Activated naive CD4-positive, alpha-beta T cell treated with anti-CD3 and anti-CD28 coated beads for 36 hours (primary cell): ENCODE measurements at regions not wholly inside any gene's neighbourhood (a gene's known extent, or its start where the extent isn't known, plus 50 kb on each side); places are given as distances from the start of the nearest gene placed in this dataset.

Source experiments
- CTCF ChIA-PET: fragments of 350-600 bp; sonication (Branson Sonifier 250); formaldehyde crosslinking; loops from one replicate; lab custom pipeline; 2021; ENCODE audit warnings: antibody characterized with exemption; lab: Charles Lee
- DNase-seq: peaks from one replicate; pipeline ENCODE4 v3.0.0-alpha.2; 2020
- H3K27ac Mint-ChIP-seq: one replicate; pipeline ENCODE4 v1.8.0; 2021; ENCODE audit warnings: mild to moderate bottlenecking, mixed read lengths
- H3K27me3 Mint-ChIP-seq: one replicate; pipeline ENCODE4 v1.8.0; 2021; ENCODE audit warnings: low read depth, mixed read lengths
- H3K36me3 Mint-ChIP-seq: one replicate; pipeline ENCODE4 v1.8.0; 2021; ENCODE audit warnings: low read depth, mixed read lengths
- H3K4me1 Mint-ChIP-seq: one replicate; pipeline ENCODE4 v1.8.0; 2021; ENCODE audit warnings: low read depth, mixed read lengths
- H3K4me3 Mint-ChIP-seq: one replicate; pipeline ENCODE4 v1.8.0; 2021; ENCODE audit warnings: mild to moderate bottlenecking, moderate library complexity, mixed read lengths
- H3K9me3 Mint-ChIP-seq: one replicate; pipeline ENCODE4 v1.8.0; 2021; ENCODE audit warnings: mixed read lengths
- intact Hi-C: fragments of 100-400 bp; cut with micrococcal nuclease; formaldehyde crosslinking; loops from one replicate; pipeline ENCODE4 v1.15.1; 2023

DNA sequence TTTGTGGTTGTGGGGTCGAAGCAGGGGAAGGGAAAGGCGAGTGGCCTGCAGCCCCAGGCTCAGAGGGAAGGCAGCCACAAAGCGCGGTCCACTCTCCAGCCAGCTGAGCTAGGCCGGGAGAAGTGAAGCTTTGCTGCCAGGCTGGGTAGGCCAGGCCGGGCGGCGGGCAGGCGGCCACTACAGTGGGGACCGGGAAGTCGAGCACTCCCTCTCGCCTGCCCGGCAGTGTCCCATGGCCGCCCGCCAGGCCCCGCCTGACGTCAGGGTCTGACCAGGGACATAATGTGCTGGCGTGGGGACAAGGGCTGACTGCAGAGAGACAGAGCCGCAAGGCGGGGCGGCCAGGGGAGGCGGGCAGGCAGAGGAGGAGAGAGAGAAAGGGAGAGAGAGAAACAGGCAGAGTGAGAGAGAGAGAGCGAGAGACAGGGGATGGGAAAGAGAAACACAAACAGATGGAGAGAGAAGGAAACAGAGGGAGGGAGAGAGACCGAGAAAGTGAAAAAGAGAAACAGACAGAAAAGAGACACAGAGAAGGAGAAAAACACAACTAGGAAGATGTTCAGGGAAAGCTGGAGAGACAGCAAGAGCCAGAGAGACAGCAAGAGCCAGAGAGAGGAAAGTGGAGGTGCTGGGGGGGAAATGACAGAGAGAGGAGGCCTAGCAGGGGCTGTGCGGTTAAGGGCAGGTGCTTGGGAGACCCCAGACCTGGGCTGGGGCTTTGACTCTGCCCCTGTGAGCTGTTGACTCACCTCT is 94.5 kb upstream of the PTPN1 start:
- Mint-ChIP-seq H3K4me3 (no peak overlapping the region), H3K9me3 (no peaks in the 10 kb centered on the region), H3K36me3 (no peaks in the 10 kb centered on the region), H3K27ac (no peak overlapping the region), H3K27me3 (no peaks in the 10 kb centered on the region), H3K4me1 (no peaks in the 10 kb centered on the region)
- CTCF ChIA-PET, result no interaction called here
- no peak for DNase-seq
- intact Hi-C loops, result no loop called here

DNA sequence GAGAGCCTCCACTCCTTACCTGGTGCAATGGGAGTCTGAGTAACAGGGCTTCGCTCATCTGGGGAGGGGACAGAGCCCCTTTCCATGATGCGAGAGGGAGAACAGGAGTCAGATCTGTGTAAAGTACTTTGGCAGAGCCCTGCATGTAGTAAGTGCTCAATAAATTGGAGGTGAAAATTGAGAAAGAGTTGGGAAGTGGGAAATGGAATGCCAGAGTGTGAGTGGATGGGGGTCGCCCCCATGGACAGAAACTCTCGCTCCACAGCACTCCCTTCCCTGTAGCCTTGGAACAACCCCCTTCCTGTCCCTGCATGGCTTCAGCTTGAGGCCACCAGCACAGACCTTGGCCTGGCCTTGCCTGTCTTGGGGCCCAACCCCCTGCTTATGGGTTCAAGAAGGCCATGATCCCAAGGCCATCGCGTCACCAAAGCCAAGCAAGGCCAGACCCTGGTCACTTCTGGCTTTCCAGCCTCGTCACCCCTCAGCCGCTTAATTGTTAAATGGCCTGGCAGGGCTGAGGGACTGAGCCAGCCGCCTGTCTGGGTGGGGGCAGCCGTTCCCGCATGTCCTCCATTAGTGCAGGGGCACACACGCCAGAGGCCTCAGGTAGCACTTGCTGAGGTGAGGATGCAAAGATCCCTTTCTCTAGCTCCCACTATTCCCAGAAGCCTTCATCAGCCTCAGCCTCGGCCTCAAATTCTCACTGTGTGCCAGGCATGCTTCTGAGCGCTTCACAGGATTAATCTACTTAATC is 93.7 kb upstream of the PTPN1 start:
- CTCF ChIA-PET, result interaction anchor here (0.7 kb wide), 1 partner anchor 171 kb away, joined by 3 read pairs; no protein-coding TSS in a partner anchor
- Mint-ChIP-seq H3K27me3 (no peaks in the 10 kb centered on the region), H3K27ac (no peak overlapping the region), H3K4me1 (no peaks in the 10 kb centered on the region), H3K4me3 (no peak overlapping the region), H3K9me3 (no peaks in the 10 kb centered on the region), H3K36me3 (no peaks in the 10 kb centered on the region)
- DNase-seq, result no peak
- intact Hi-C loops, result no loop called here

DNA sequence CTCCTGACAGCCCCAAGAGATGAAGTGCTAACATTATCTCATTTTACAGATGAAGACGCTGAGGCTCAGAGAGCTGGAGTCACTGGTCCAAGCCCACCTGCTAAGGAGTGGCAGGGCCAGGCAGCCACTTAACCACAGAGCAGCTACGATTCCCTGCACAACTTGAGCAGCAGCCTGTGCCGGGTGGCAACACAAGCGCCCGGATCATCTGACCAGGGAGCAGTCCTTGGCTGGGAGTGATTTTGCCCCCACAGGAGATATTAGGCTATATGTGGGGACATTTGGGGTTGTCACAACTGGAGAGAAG is 93.2 kb upstream of the PTPN1 start:
- no peaks in the 10 kb centered on the region for H3K9me3 Mint-ChIP-seq
- no peak overlapping the region for H3K4me3 Mint-ChIP-seq
- no peak for DNase-seq
- no peaks in the 10 kb centered on the region for H3K36me3 Mint-ChIP-seq
- no peaks in the 10 kb centered on the region for H3K27me3 Mint-ChIP-seq
- intact Hi-C loops, result no loop called here
- CTCF ChIA-PET, result interaction anchor here (0.7 kb wide), 1 partner anchor 170 kb away, joined by 3 read pairs; no protein-coding TSS in a partner anchor
- H3K27ac Mint-ChIP-seq, result no peak overlapping the region
- no peaks in the 10 kb centered on the region for H3K4me1 Mint-ChIP-seq

DNA sequence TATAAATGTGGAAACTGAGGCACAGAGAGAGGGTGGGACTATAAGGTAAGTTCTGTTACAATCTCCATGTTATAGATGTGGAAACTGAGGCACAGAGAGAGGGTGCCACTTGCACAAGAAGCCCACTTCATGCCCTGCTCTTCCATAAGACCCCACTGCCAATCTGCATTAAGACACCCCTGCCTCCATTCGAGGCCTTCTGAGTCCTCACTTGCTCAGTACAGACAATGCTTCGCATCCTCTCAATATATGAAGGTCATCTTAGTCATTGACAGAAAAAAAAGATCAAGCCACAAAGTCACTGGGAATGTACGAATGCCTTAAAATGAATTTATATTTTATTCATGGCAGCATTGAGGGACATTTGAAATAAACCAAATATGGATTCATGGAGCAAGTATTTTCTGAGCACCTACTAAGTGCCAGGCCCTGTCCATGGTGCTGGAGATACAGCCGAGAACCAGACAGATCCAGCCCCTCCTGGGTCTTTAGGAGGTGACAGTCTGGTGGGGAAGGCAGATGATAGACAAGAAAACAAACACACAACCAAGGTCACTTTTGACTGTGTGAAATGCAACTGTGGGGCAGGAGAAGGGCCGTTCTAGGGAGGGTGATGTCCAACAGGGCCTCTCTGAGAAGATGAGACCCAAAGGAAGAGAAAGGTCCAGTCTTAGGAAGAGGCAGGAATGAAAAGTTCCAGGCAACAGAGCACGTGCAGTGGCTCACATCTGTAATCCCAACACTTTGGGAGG is 92.5 kb upstream of the PTPN1 start:
- H3K9me3 Mint-ChIP-seq, result no peaks in the 10 kb centered on the region
- no peaks in the 10 kb centered on the region for H3K27me3 Mint-ChIP-seq
- intact Hi-C loops, result no loop called here
- no peaks in the 10 kb centered on the region for H3K4me1 Mint-ChIP-seq
- H3K36me3 Mint-ChIP-seq, result no peaks in the 10 kb centered on the region
- no peak for DNase-seq
- no peak overlapping the region for H3K27ac Mint-ChIP-seq
- CTCF ChIA-PET, result no interaction called here
- no peak overlapping the region for H3K4me3 Mint-ChIP-seq

DNA sequence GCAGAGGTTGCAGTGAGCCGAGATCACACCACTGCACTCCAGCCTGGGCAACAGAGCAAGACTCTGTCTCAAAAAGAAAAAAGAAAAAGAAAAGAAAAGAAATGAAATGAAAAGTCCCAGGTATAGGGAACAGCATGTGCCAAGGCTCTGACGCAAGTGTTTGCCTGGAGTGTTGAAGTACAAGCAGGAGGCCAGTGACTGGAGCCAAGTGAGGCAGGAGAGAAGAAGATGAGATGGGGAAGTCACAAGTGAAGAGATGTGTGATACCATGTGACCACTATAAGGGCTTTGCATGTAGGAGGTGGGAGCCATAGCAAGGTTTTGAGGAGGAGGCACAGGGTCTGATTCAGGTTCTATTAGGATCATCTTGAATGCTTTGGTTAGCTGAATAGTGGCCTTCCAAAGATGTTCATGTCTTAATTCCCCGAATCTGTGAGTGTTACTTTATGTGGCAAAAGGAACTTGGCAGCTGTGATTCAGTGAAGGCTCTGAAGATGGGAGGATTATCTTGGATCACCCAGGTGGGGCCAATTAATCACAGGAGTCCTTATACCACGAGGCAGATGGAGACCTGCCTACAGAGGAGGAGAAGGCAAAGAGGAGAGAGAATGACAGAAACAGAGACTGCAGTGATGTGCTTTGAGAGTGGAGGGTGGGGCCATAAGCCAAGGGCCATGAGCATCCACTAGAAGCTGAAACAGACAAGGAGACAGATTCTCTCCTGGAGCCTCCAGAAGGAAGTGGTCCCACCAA is 91.1 kb upstream of the PTPN1 start:
- Mint-ChIP-seq H3K27ac (no peak overlapping the region), H3K36me3 (no peaks in the 10 kb centered on the region), H3K27me3 (no peaks in the 10 kb centered on the region), H3K9me3 (no peaks in the 10 kb centered on the region), H3K4me1 (no peaks in the 10 kb centered on the region), H3K4me3 (no peak overlapping the region)
- intact Hi-C loops, result no loop called here
- no peak for DNase-seq
- CTCF ChIA-PET, result interaction anchor here (1.0 kb wide), 1 partner anchor 233 kb away, joined by 3 read pairs; no protein-coding TSS in a partner anchor

DNA sequence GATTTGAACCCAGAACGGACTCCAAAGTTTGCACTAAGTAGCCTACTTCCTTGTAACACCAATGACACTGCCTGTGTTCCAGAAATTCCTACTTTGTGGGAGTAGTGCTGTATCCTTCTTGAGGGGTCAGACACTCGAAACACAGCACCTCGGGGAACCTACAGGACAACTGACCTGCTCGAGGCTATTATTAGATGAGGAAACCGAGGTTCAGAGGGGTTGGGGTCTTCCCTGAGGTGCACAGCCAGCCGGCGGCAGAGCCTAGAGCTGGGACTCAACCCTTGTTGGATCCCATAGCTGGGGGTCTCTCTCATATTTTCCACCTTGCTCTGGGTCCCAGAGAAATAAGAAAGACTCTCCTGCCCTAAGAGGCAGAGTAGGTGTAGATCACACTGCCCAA is 89.8 kb upstream of the PTPN1 start:
- Mint-ChIP-seq H3K27me3 (no peaks in the 10 kb centered on the region), H3K36me3 (no peaks in the 10 kb centered on the region), H3K4me1 (no peaks in the 10 kb centered on the region), H3K9me3 (no peaks in the 10 kb centered on the region), H3K27ac (no peak overlapping the region), H3K4me3 (no peak overlapping the region)
- CTCF ChIA-PET, result no interaction called here
- intact Hi-C loops, result no loop called here
- DNase-seq, result no peak

DNA sequence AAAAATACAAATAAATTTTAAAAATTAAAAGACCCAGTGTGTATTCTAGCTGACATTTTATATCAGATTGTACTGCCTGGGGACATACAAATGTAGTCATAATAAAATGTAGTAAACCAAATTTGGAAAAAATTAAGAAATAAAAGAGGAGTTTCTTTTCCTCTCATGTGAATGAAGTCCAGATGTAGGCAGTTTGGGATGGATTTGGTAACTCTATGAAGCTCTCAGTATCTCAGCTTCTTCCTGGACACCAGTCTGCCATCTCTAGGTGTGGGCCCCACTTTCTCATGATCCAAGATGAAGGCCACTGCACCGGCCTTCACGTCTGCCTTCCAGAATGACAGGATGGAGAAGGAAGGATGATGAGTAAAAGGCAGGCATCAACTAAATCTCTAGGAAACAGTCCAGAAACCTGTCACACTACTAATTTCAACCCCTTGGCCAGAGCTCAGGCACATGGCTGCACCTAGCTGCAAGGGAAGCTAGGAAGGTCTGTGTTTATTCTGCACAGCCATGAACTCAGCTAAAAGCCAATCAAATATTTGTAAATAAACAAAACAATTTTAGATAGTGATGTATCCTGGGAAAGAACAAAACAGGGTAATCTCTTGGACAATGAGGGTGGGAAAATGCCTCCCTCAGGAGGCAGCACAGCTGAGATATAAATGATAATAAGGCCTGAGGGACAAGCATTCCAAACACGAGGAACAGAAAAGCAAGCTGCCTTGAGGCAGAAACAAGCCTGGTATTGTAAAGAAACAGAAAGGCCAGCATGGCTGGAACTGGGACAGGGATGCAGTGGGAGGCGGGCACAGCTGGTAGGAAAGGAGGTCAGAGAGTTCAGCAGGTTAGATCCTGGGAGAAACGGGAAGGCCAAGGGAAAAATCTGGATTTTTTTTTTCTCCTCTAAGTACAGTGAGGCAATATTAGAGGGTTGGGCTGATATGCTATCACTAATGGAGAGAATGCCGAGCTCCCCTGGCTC is 88.5 kb upstream of the PTPN1 start:
- Mint-ChIP-seq H3K27me3 (no peaks in the 10 kb centered on the region), H3K4me1 (no peaks in the 10 kb centered on the region), H3K27ac (no peak overlapping the region), H3K36me3 (no peaks in the 10 kb centered on the region), H3K4me3 (no peak overlapping the region), H3K9me3 (no peaks in the 10 kb centered on the region)
- no peak for DNase-seq
- CTCF ChIA-PET, result interaction anchor here (0.6 kb wide), 3 partner anchors 218 to 328 kb away, joined by 3 to 4 read pairs (median 3); no protein-coding TSS in a partner anchor
- intact Hi-C loops, result no loop called here

DNA sequence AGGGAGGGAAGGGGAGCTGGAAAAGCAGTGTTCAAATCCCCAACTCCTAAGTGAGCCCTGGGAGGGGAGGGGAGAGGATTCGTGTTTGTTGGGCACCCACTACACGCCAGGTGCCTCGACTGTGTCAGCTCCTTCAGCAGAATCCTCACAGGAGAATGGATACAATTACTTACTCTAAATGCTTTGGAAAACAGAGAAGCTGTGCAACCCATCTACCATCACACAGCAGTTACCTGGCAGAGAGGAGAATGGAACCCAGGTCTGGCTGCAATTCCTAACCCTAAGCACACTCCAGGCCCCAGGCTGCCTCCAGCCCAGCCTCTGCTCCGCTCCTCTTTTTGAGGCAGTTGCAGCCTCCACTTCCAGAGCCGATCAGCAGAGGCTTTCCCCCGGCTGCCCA is 86.4 kb upstream of the PTPN1 start:
- H3K4me3 Mint-ChIP-seq, result no peak overlapping the region
- no peak overlapping the region for H3K27ac Mint-ChIP-seq
- intact Hi-C loops, result no loop called here
- CTCF ChIA-PET, result no interaction called here
- no peaks in the 10 kb centered on the region for H3K4me1 Mint-ChIP-seq
- H3K27me3 Mint-ChIP-seq, result no peaks in the 10 kb centered on the region
- no peak for DNase-seq
- H3K36me3 Mint-ChIP-seq, result no peaks in the 10 kb centered on the region
- no peaks in the 10 kb centered on the region for H3K9me3 Mint-ChIP-seq

DNA sequence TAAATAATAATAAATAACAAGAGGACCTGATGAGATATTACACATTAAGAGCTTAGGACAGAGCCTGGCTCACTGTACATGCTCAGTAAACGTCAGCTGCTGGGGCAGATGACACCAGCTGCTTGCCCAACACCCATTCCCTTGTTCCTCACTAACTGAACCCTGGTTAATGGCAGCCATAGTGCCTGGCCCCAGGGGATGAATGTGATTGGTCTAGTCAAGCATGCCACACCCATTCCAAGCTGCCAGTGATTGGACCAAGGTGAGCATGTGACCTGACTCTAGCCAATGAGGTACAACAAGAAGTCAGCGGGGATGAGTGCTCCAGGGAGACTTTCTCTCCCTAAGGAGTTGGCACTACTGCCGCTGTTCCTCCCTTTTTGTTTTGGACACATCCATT is 85.1 kb upstream of the PTPN1 start:
- H3K27ac Mint-ChIP-seq, result no peak overlapping the region
- intact Hi-C loops, result no loop called here
- CTCF ChIA-PET, result interaction anchor here (0.8 kb wide), 1 partner anchor 23 kb away, joined by 4 read pairs; no protein-coding TSS in a partner anchor
- no peak for DNase-seq
- H3K4me3 Mint-ChIP-seq, result no peak overlapping the region
- no peaks in the 10 kb centered on the region for H3K9me3 Mint-ChIP-seq
- no peaks in the 10 kb centered on the region for H3K36me3 Mint-ChIP-seq
- H3K27me3 Mint-ChIP-seq, result no peaks in the 10 kb centered on the region
- no peaks in the 10 kb centered on the region for H3K4me1 Mint-ChIP-seq

DNA sequence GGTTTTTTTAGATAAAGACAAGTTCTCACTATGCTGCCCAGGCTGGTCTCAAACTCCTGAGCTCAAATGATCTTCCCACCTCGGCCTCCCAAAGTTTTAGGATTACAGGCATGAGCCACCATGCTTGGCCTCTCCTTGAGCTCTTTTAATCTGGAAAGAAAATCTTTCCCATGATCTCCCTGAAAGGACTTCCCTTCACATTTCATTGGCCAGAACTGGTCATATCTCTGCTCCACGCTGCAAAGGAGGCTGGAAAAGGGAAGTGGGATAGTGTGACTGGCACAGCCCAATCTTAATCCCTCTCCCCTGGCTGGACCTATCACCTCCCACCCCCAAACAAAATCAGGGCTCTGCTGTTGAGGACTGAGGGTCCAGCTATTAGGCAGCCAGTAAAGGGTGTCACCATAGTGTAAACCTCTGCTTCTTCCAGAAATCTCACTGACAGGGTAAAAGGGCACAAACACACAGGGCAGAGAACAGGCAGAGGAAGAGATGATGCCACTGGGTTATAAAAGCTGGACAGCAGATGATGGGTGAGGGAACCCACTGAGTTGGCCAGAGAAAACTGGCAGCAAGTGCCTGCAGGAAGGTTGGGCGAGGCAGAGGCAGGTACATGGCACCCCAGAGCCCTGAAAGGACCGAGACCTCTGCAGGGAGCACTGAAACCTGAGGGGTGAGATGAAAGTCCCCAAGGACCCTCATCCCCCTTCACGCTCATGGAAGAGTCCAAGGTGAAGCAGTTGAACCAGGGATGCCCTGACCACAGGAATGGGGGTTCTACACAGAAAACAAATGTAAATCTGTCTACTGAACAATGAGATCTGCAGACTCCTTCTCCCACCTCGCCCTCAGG is 83.1 kb upstream of the PTPN1 start:
- H3K4me3 Mint-ChIP-seq, result no peak overlapping the region
- H3K9me3 Mint-ChIP-seq, result no peaks in the 10 kb centered on the region
- DNase-seq, result no peak
- H3K27ac Mint-ChIP-seq, result no peak overlapping the region
- intact Hi-C loops, result no loop called here
- CTCF ChIA-PET, result interaction anchor here (0.6 kb wide), 1 partner anchor 241 kb away, joined by 3 read pairs; no protein-coding TSS in a partner anchor
- no peaks in the 10 kb centered on the region for H3K36me3 Mint-ChIP-seq
- H3K4me1 Mint-ChIP-seq, result no peaks in the 10 kb centered on the region
- no peaks in the 10 kb centered on the region for H3K27me3 Mint-ChIP-seq
